Suprapubic skin (tissue), 3 donors: ENCODE measurements at regions not wholly inside any gene's neighbourhood (a gene's known extent, or its start where the extent isn't known, plus 50 kb on each side); places are given as distances from the start of the nearest gene placed in this dataset.

Source experiments
- CTCF ChIP-seq, 2 donors: fragments of 200-600 bp in 1 of 2; fragments of 450-650 bp in 1 of 2; sonication (generic) in 1 of 2; IDR thresholded peaks; one replicate each; pipeline ENCODE4 v1.5.1; 2016 to 2019; ENCODE audit warnings: antibody characterized with exemption in 2 of 2, mild to moderate bottlenecking in 1 of 2, moderate library complexity in 1 of 2
- POLR2A ChIP-seq, 2 donors: fragments of 450-650 bp; IDR thresholded peaks; one replicate each; pipeline ENCODE4 v1.6.1; 2017; ENCODE audit warnings: antibody characterized with exemption in 2 of 2, mild to moderate bottlenecking in 2 of 2, moderate library complexity in 2 of 2

- TF ChIP-seq CTCF (IDR thresholded peaks at IDR 0.05): no peak
- TF ChIP-seq POLR2A (IDR thresholded peaks at IDR 0.05): no peak
Observed at GRCh38 chr10:117609796-117610170, 67.2 kb downstream of the EMX2 start.
